Nucleus accumbens (tissue), 56 donors: ENCODE measurements at regions not wholly inside any gene's neighbourhood (a gene's known extent, or its start where the extent isn't known, plus 50 kb on each side); places are given as distances from the start of the nearest gene placed in this dataset.
"Not testable (repeated sequence)": the region's sequence is repeated elsewhere in the genome, so short reads cannot be mapped to it uniquely, and the experiment has no call there.

Source experiments
- DNase-seq, 56 donors: peaks; one replicate each; lab custom pipeline; 2025; lab: John Stamatoyannopoulos, UW

GRCh38 chr7:34330308-34330707 is 327.7 kb upstream of the NPSR1 start:
- no peak for DNase-seq

GRCh38 chr7:34331102-34331501 is 326.9 kb upstream of the NPSR1 start:
- DNase-seq = no peak

GRCh38 chr7:34332006-34332405 is 326.0 kb upstream of the NPSR1 start:
- DNase-seq = no peak

- no peak for DNase-seq
Measured at GRCh38 chr7:34333184-34333583, 324.8 kb upstream of the NPSR1 start.

- no peak for DNase-seq
Measured at GRCh38 chr7:34333925-34334324, 324.1 kb upstream of the NPSR1 start.

- DNase-seq = no peak
Measured at GRCh38 chr7:34337163-34337562, 320.9 kb upstream of the NPSR1 start.

GRCh38 chr7:34338961-34339526 is 319.0 kb upstream of the NPSR1 start:
- no peak for DNase-seq

- DNase-seq = peak in 5 of 56 donors; percentile 1 to 13 (median 5)
Measured at GRCh38 chr7:34341326-34341725, 316.7 kb upstream of the NPSR1 start.

GRCh38 chr7:34342387-34342786 is 315.6 kb upstream of the NPSR1 start:
- no peak for DNase-seq

- DNase-seq = no peak
Measured at GRCh38 chr7:34343667-34344066, 314.4 kb upstream of the NPSR1 start.

GRCh38 chr7:34354011-34354410 is 304.0 kb upstream of the NPSR1 start:
- no peak for DNase-seq

- no peak for DNase-seq
Measured at GRCh38 chr7:34354899-34355298, 303.1 kb upstream of the NPSR1 start.

GRCh38 chr7:34357068-34357467 is 300.9 kb upstream of the NPSR1 start:
- DNase-seq = no peak

GRCh38 chr7:34357946-34358345 is 300.1 kb upstream of the NPSR1 start:
- DNase-seq = no peak

- DNase-seq = not testable (repeated sequence)
Measured at GRCh38 chr7:34358578-34358977, 299.4 kb upstream of the NPSR1 start.

GRCh38 chr7:34361663-34362250 is 296.3 kb upstream of the NPSR1 start:
- peak in 1 of 56 donors; percentile 6 for DNase-seq

- no peak for DNase-seq
Measured at GRCh38 chr7:34362621-34363020, 295.4 kb upstream of the NPSR1 start.

- DNase-seq = no peak
Measured at GRCh38 chr7:34364130-34364529, 293.9 kb upstream of the NPSR1 start.

GRCh38 chr7:34365011-34365410 is 293.0 kb upstream of the NPSR1 start:
- no peak for DNase-seq

GRCh38 chr7:34365611-34366010 is 292.4 kb upstream of the NPSR1 start:
- DNase-seq = no peak

GRCh38 chr7:34371922-34372321 is 286.1 kb upstream of the NPSR1 start:
- DNase-seq = no peak

GRCh38 chr7:34373940-34374339 is 284.1 kb upstream of the NPSR1 start:
- no peak for DNase-seq
